ENCODE measurements at regions not wholly inside any gene's neighbourhood (a gene's known extent, or its start where the extent isn't known, plus 50 kb on each side); places are given as distances from the start of the nearest gene placed in this dataset.

DNA sequence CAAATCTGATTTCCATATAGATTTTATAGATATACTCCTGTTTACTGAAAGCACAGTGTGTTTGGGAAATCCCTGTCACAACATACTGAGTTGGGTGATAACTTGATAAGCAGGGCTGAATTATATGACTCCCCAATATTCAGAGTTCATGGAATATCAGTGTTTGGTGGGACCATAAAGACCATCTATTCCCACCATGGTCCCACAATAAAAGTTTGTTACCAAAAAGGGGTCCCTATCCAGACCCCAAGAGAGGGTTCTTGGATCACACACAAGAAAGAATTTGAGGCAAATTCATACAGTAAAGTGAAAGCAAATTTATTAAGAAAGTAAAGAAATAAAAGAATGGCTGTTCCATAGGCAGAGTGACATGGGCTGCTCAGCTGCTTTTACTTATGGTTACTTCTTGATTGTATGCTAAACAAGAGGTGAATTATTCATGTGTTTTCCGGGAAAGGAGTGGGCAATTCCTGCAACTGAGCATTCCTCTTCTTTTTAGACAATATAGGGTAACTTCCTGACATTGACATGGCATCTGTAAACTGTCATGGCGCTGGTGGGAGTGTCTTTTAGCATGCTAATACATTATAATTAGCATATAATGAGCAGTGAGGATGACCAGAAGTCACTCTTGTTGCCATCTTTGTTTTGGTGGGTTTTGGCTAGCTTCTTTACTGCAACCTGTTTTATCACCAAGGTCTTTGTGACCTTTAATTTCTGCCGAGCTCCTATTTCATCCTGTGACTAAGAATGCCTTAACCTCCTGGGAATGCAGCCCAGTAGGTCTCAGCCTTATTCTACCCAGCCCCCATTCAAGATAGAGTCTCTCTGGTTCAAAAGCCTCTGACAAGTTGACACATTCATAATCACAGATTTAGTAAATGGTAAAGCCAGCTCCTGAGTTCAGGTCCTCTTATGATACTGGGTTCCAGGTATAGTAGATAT is 240.6 kb upstream of the PDGFD start:
- DNase-seq = no peak

DNA sequence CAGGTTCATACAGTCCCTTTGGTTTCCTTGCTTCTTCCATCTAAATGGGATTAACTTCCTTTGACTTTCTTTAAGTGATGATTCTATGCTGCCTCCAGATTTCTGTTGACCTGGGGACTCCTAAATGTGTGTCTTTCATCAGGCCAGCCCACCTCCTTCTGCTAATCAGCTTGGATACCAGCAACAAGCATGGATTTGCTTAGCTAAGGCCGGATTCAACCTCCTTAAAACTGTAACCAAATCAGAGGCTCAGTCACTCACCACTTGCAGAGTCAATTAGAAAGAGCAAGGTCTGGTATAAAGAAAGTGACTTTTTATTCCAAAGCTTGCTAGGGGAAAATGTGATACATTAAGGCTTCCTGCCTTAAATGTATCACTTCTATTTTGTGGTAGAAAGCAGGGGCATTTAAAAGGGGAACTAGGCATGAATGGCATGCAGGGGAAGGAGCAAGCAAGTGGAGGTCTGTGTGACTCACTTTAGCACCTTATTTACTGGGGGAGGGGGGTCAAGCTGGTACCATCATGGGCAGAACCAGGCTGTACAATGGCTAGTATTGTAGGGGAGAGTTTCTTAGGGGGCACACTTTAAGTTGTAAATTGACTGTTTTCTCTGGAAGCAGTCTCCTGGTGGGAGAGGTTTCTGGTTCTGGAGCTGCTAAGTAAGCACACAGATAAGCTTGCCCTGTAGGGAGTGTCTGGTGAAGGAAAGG is 239.0 kb upstream of the PDGFD start:
- DNase-seq = no peak

DNA sequence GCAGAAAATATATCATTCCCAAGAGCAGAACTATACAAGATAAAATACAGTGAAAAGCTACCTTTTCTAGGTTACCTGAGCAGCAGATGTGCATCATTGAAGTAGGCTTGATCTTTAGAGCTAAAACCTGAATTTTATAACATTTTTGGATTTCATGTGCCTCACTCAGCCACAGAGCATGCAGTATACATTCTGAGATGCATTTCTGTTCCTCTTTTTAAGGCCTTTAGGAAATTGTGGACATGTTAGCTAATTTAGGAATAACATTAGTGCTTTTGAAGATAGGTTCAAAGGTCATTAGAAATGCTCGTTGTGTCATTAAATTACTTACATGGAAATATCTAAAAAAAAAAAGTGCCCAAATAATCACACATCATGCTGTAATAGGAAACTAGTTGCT is 230.6 kb upstream of the PDGFD start:
- DNase-seq = no peak

DNA sequence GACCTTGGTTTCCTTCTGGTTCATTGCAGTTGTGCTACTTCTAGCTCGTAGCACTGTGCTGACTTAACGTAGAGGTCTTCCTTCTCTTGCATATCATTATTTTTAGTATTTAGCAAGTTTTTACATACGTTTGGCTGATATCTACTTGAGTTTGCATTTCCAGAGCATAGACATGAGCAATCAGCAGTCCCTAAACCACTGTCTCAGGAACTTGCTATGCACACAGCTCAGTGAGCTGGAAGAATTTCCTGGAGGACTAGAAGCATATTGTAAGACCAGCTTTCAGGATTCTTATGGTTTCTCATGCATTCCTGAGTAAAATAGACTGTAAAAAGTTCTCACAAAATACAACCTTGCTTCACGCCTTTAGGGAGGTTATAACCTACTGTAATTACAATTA is 226.7 kb upstream of the PDGFD start:
- no peak for DNase-seq

DNA sequence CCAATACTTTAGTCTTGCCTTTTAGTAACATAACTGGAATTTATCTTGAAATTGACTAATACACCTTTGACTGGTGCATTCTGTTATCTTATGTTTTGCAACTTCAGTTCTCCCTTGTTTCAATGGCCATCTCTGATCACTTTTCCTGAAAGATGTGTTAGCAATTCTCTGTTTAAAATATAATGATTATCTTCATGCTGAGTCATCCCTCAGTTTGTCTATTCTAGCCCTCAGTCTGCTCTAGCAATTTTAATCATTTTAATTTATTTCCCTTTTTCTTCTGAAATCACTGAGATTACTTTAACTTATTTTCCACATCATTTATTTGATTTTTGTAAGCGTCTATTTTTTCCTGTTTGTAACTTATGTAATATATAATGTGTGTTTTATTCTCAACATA is 221.9 kb upstream of the PDGFD start:
- DNase-seq = no peak

DNA sequence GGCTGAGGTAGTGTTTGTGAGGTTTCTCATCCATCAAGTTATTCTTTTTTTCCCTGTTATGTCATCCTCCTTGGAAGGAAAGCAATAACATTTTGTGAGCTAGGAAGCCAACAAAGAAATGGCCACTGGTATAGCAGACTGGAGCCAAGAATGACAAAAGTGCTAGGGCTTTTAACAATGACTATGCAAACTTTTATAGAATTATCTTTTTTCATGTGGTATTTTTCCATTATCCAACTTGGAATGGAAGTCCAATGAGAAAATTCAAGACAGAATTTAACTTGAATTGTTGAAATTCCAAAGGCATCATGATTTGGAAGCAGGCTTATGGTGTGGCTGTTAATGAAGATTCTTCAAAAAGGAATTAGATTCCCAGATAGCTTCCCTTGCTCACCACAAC is 216.4 kb upstream of the PDGFD start:
- DNase-seq = no peak

DNA sequence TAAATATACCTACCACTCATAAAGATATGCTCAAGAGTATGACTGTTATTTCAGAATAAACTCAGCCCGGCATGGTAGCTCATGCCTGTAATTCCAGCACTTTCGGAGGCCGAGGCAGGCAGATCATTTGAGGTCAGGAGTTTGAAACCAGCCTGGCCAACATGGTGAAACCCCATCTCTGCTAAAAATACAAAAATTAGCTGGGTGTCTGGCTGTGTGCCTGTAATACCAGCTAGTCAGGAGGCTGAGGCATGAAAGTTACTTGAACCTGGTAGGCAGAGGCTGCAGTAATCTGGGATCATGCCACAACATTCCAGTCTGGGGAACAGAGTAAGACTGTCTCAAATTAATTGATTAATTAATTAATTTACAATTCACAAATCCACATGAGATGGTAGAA is 208.2 kb upstream of the PDGFD start:
- no peak for DNase-seq

DNA sequence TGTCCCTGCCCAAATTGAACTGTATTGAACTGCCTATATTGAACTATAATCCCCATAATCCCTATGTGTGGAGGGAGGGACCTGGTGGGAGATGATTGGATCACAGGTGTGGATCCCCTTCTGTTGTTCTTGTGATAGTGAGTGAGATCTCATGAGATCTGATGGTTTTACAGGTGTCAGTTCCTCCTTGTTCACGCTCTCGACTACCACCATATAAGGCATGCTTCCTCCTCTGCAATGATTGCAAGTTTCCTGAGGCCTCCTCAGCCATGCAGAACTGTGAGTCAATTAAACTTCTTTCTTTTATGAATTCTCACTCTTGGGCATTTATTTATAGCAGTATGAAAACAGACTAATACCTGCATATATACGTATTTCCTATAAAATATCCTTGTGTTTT is 206.5 kb upstream of the PDGFD start:
- DNase-seq = no peak

DNA sequence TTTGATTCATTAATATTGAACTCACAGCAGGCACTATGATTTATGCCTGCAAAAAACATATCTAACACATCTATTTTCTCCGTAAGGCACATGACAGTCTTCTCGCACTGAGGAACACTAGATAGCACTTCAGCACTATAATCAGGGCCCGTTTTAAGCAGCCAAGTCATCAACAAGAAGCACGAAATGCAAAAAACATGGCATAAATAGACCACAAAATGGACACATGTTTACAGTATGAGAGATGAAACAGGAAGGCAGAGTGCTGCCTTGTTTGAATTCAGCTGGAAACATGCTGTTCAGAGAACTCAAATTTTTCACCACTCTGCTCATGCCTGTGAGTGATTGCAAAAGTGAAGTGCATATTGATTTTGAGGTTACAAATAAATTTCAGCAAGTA is 205.8 kb upstream of the PDGFD start:
- DNase-seq = no peak

DNA sequence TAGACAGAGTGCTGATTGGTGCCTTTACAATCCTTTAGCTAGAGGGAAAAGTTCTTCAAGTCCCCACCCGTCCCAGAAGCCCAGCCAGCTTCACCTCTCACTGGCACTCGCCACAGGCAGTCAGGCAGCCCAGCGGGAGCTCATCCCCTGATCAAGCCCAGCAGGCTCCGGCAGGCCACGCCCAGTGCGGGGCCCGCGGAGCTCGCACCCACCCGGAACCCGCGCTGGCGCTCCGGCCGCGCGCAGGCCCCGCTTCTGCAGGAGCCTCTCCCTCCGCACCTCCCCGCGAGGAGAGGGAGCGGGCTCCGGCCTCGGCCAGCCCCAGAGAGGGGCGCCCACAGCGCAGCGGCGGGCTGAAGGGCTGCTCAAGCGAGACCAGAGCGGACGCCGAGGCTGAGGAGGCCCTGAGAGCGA is 202.4 kb upstream of the PDGFD start:
- DNase-seq = no peak

DNA sequence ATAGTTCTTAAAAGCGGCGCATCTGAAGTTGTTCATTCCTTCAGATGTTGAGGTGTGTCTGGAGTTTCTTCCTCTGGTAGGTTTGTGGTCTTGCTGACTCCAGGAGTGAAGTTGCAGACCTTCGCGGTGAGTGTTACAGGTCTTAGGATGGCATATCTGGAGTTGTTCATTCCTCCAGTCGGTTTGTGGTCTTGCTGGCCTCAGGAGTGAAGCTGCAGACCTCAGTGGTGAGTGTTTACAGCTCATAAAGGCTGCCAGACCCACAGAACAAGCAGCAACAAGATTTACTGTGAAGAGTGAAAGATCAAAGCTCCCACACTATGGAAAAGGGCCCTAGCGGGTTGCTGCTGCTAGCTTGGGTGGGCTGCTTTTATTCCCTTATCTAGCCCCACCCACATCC is 201.7 kb upstream of the PDGFD start:
- DNase-seq = no peak

DNA sequence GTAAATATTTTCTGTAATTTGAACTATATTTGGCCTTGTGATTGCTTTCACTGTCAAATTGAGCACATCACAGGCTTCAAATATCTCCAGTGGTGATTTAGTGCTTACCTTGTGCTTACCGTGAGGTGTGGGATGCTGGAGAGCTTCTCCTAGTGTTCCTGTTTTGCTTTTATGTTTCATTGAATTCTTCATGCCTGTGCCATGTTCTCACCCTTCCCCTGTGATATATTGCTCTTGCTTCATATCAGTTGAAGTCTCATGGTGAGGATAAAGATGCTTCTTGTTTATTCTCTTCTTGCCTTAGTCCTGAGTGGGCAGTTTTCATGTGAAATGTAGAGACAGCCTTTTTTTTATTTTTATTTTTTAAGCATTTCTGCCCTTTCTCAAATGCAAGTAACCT is 198.0 kb upstream of the PDGFD start:
- DNase-seq = no peak

DNA sequence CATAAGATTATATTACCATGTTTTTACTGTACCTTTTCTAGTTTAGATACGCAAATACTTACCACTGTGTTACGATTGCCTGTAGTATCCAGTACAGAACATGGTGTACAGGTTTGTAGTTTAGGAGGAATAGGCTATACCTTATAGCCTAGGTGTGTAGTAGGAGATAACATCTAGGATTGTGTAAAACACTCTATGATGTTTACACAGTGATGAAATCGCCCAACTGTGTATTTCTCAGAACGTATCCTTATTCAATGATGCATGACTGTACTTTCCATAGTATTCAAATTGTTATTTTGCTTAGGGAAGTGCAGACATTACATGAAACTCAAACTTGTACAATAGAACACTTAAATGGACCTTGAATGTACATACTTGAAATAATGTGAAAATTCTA is 188.1 kb upstream of the PDGFD start:
- no peak for DNase-seq

DNA sequence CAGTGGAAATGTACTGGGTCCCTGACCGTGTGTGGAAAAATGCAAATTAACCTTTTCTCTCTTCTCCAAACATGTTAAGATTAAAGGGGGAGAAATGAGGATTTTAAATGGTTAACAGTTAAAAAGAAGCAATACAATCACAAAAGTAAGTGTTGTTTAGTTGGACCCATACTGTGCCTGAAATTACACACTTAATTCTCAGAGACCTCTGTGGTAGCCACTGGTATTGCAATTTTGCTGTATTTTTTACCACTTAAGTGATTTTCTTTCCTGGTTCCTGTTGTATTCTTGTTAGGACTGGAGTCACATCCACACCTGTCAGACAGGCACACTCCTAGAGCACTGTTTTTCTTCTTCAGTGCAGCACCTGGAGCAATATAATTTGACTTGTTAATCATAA is 179.6 kb upstream of the PDGFD start:
- no peak for DNase-seq

DNA sequence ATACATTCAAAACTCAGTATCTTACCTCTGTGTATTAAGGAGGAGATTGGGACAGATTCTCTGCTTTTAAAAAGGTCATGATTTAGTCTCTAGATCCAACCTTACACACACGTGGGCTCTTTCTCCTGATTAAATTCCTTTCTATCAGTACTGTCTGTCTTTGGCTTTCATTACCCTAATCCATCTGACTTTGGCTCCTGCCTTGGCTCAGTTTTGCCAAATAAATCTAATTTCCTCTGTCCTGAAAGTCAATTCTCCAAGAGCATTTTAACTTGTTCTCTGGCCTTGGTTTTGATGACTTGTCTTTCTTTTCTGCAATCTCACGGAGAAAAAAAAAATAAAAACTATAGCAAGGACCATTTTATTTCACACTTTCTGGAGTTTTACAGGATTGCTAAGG is 176.6 kb upstream of the PDGFD start:
- DNase-seq = no peak

DNA sequence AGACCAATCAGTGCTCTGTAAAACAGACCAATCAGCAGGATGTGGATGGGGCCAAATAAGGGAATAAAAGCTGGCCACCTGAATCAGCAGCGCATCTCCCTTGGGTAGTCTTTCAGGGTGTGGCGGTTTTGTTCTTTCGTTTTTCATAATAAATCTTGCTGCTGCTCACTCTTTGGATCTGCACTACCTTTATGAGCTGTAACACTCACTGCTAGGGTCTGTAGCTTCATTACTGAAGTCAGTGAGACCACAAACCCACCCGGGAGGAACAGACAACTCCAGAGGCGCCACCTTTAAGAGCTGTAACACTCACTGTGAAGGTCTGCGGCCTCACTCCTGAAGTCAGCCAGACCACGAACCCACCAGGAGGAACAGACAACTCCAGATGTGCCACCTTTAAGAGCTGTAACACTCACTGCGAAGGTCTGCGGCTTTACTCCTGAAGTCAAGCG is 175.5 kb upstream of the PDGFD start:
- DNase-seq = no peak

DNA sequence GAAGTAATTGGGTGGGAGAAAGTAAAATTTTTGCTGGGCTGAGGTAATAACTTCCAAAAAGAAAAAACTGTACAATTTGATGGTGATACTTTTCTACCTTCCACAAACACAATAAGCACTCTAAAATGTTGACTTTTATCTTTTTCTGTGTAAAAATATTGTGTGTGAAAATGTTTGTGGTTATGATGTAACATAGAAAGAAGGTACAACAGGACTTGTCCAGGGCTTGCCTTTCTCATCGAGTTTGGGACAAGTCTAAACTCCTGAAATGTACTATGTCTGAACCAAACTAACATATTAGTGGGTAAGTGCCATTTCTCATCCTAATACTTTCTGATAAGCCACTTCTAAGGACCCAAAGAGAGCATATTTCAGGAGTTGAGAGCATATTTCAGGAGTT is 174.2 kb upstream of the PDGFD start:
- no peak for DNase-seq

DNA sequence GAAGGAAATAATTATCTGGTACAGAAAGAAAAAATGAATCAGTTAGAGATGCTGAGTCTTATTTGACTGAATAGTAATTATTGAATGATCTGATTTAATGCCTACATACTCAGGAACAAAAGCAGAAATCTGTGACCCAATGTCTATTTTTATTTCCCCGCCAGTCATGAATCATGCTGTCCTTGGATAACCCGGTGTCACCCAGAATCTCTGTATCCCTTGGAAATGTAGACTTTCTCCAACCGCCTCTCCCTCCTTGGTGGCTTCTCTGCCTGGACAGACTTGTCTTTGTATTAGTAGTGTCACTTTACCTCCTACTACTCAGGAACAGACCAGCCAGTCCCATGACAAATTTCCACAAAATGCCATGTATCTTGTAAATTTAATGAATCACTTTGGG is 173.3 kb upstream of the PDGFD start:
- no peak for DNase-seq

DNA sequence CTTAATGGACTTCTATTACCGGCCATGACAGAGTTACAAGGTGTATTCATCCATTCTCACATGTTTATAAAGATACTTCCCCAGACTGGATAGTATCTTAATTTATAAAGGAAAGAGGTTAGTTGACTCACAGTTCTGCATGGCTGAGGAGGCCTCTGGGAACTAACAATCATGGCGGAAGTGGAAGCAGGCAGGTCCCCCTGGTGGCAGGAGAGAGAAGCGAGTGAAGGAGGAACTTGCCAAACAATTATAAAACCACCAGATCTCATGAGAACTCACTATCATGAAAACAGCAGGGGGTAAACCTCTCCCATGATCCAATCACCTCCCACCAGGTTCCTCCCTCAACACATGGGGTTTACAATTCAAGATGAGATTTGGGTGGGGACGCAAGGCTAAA is 170.0 kb upstream of the PDGFD start:
- no peak for DNase-seq

DNA sequence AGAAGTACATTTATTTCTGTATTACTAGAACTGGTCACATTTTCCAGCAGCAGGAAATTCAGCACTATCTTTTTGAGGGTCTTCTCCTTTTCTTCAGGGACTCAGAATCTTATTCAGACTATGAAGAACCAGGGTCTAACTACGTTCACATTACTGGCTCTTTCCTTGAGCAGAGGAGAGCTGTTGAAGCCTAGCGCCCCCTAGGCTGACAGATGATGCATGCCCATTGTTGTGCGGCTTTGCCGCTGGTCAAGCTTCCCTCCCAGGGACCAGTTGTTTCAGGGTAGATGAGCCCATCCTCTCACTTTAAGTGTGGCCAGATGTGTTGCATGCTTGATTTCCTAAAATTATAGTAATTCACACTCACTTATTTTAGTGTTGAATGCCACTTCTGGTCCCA is 168.2 kb upstream of the PDGFD start:
- no peak for DNase-seq

DNA sequence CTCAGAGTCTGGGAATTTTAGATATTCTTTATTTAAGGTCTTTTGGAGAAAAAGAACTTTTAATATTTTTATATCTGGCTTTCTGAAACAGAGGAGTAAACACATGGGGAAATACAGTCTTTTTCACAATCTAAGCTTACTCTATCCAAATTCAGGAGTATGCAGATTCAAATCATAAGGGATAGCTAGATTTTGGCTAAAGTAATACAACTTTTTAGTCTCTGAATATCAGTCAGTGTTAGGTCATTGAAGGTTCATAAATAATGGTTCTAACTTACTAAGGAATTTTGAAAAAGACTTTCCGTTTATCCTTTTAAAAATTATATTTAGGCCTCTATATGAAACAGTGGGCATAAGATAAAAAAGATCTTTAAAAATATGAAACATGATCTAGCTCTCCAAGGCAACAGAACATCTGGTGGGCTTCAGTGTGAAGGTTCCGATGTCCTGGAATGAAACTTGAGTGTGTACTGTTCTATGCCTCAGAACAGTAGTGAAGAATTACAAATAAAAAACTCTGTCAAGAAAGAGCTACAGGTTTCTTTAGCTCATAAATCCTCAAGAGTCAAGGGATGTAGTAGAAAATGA is 165.2 kb upstream of the PDGFD start:
- no peak for DNase-seq

DNA sequence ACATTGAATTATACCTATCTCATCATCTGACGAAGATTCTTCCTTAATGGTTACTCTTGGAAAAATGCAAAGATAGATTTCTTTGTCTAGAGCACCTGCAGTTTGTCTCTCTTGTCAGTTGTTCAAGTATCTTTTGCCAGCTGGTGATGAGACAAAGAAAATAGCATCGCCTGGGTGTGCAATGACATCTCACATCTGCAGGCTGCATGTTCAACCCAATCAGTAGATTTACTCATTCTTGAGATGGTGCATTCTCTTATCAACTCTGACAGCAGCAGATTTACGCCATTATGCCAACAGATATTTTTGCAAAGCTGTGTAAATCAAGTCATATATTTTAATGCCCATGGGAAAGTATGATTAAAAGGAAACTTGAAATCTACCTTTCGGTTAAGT is 164.6 kb upstream of the PDGFD start:
- no peak for DNase-seq

DNA sequence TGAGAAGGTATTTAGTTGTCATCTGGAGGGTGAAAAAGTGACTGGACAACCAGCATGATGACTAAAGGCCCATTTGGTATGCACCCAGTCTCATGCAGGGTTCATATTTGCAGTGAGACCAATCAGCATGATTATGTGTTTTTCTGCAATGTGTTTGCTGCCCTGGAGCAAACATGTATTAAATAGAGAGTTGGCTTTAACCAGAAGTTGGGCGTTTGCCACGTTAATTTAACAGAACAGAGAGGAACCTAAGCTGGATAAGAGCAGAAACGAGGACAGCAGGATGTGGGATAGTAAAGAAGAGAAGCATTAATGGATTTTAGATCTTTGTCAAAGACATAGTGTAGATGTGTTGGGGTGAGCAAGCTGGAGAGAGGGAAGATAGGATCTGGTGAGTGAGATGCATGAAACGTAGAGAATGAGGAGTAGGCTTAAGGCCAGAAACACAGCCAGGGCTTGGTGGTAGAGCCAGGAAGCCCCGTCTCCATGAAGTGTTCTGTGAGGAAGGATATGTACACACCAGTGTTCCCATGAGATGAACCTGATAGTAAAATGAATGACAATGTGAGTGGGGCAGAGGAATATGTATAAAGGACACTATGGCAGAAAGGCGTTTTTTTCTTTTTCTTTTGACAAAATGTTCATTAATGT is 164.0 kb upstream of the PDGFD start:
- no peak for DNase-seq

DNA sequence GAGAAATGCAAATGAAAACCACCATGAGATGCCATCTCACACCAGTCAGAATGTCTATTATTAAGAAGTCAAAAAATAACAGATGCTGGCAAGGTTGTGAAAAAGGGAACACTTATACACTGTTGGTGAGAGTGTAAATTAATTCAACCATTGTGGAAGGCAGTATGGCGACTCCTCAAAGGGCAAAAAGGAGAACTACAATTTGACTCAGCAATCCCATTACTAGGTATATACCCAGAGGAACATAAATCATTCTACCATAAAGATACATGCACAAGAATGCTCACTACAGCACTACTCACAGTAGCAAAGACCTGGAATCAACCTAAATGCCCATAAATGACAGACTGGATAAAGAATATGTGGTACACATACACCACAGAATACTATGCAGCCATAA is 161.1 kb upstream of the PDGFD start:
- no peak for DNase-seq
